ENCODE measurements at regions not wholly inside any gene's neighbourhood (a gene's known extent, or its start where the extent isn't known, plus 50 kb on each side); places are given as distances from the start of the nearest gene placed in this dataset.

DNA sequence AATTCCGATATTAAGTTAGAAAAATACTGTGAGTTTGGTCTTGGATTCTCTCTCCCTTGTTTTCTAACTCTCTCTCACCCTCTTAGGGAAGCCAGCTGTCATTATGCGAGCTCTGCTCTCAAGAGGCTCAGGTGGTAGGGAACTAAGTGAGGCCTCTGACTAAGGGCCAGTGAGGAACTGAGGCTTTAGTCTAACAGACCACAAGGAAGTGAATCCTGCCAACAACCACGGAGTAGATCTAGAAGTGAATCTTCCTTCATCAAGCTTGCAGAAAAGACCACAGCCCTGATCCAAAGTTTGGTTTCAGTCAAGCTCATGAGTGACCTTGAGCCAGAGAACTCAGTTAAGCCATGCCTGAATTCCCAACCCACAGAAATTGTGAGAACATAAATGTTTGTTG, 180.1 kb upstream of the PRMT6 start:
- no peak overlapping the region for H3K4me3 ChIP-seq (ENCODE audit: low read depth, low read length)
- H3K27me3 ChIP-seq (ENCODE audit: control insufficient read depth, insufficient read depth, low read length): no peaks in the 10 kb centered on the region
- no peak for DNase-seq (ENCODE audit: low read depth)
- TF ChIP-seq, protein P1, sequence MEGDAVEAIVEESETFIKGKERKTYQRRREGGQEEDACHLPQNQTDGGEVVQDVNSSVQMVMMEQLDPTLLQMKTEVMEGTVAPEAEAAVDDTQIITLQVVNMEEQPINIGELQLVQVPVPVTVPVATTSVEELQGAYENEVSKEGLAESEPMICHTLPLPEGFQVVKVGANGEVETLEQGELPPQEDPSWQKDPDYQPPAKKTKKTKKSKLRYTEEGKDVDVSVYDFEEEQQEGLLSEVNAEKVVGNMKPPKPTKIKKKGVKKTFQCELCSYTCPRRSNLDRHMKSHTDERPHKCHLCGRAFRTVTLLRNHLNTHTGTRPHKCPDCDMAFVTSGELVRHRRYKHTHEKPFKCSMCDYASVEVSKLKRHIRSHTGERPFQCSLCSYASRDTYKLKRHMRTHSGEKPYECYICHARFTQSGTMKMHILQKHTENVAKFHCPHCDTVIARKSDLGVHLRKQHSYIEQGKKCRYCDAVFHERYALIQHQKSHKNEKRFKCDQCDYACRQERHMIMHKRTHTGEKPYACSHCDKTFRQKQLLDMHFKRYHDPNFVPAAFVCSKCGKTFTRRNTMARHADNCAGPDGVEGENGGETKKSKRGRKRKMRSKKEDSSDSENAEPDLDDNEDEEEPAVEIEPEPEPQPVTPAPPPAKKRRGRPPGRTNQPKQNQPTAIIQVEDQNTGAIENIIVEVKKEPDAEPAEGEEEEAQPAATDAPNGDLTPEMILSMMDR (IDR thresholded peaks at IDR 0.05; ENCODE audit: insufficient read depth, low read length, poor library complexity, severe bottlenecking): no peak
- H3K36me3 ChIP-seq (ENCODE audit: control insufficient read depth, insufficient read depth, low read length): no peaks in the 10 kb centered on the region

GRCh38 chr1:106879538-106879937, 176.9 kb upstream of the PRMT6 start:
- H3K36me3 ChIP-seq (ENCODE audit: control insufficient read depth, insufficient read depth, low read length): no peaks in the 10 kb centered on the region
- DNase-seq (ENCODE audit: low read depth): no peak
- no peaks in the 10 kb centered on the region for H3K27me3 ChIP-seq (ENCODE audit: control insufficient read depth, insufficient read depth, low read length)
- H3K4me3 ChIP-seq (ENCODE audit: low read depth, low read length): no peak overlapping the region
- TF ChIP-seq, protein P1 (IDR thresholded peaks at IDR 0.05; ENCODE audit: insufficient read depth, low read length, poor library complexity, severe bottlenecking): no peak

GRCh38 chr1:106880226-106880625, 176.2 kb upstream of the PRMT6 start:
- no peaks in the 10 kb centered on the region for H3K36me3 ChIP-seq (ENCODE audit: control insufficient read depth, insufficient read depth, low read length)
- no peak for DNase-seq (ENCODE audit: low read depth)
- no peaks in the 10 kb centered on the region for H3K27me3 ChIP-seq (ENCODE audit: control insufficient read depth, insufficient read depth, low read length)
- no peak overlapping the region for H3K4me3 ChIP-seq (ENCODE audit: low read depth, low read length)
- TF ChIP-seq, protein P1 (IDR thresholded peaks at IDR 0.05; ENCODE audit: insufficient read depth, low read length, poor library complexity, severe bottlenecking): no peak

DNA sequence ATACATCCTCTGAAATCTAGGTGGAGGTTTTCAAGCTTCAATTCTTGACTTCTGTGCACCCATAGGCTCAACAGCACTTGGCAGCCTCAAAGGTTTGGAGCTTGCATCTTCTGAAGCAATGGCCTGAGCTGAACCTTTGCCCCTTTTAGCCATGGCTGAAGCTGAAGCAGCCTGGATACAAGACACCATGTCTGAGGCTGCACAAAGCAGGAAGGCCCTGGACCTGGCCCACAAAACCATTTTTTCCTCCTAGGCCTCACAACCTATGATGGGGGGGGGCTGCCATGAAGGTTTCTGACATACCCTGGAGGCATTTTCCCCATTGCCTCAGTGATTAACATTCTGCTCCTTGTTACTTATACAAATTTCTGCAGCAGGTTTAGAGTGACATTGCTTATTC, 173.3 kb upstream of the PRMT6 start:
- no peak overlapping the region for H3K4me3 ChIP-seq (ENCODE audit: low read depth, low read length)
- DNase-seq (ENCODE audit: low read depth): no peak
- H3K36me3 ChIP-seq (ENCODE audit: control insufficient read depth, insufficient read depth, low read length): no peaks in the 10 kb centered on the region
- no peaks in the 10 kb centered on the region for H3K27me3 ChIP-seq (ENCODE audit: control insufficient read depth, insufficient read depth, low read length)
- TF ChIP-seq, protein P1 (IDR thresholded peaks at IDR 0.05; ENCODE audit: insufficient read depth, low read length, poor library complexity, severe bottlenecking): no peak

DNA sequence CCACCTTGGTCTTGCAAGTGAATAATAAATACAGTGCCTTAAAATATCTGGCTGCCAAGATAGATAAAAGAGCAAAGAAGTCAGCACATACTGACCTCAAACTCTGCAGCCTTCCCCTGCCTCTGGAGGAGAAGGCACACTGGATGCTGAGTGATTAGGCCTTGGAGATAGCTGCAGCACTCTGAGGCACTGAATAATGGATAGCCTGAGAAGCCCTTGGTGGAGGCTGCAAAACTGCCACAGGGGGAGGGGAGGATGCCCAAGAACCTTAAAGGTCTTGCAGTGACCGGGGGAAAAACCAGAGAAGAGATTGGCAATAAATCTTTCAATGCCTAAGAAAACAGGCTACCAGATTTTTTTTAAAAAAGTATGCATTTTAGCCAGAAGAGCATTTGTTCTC, 167.4 kb upstream of the PRMT6 start:
- TF ChIP-seq, protein P1 (IDR thresholded peaks at IDR 0.05; ENCODE audit: insufficient read depth, low read length, poor library complexity, severe bottlenecking): no peak
- no peaks in the 10 kb centered on the region for H3K27me3 ChIP-seq (ENCODE audit: control insufficient read depth, insufficient read depth, low read length)
- DNase-seq (ENCODE audit: low read depth): no peak
- no peak overlapping the region for H3K4me3 ChIP-seq (ENCODE audit: low read depth, low read length)
- H3K36me3 ChIP-seq (ENCODE audit: control insufficient read depth, insufficient read depth, low read length): no peaks in the 10 kb centered on the region

DNA sequence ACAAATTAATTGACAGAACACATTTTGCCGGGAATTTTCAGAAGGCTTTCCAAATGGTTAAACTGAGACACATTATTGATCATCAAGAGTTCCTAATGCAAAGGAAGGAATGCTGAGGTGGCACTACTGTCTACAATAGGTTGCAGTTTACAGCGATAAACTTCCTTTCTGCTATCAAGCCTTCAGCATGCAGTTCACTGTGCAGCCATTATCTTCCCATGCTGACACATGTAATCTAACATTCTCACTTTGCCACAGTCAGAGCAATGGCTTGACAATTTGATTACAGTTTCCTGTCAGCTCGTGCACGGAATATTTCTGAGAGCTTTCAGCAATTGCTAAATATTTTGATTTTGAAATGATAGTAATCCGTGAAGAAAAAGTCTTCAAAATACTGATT, 166.9 kb upstream of the PRMT6 start:
- Histone ChIP-seq H3K36me3 (ENCODE audit: control insufficient read depth, insufficient read depth, low read length) (no peaks in the 10 kb centered on the region), H3K27me3 (ENCODE audit: control insufficient read depth, insufficient read depth, low read length) (no peaks in the 10 kb centered on the region), H3K4me3 (ENCODE audit: low read depth, low read length) (no peak overlapping the region)
- TF ChIP-seq, protein P1 (IDR thresholded peaks at IDR 0.05; ENCODE audit: insufficient read depth, low read length, poor library complexity, severe bottlenecking): no peak
- DNase-seq (ENCODE audit: low read depth): no peak
